A549 (cell line): ENCODE measurements at regions not wholly inside any gene's neighbourhood (a gene's known extent, or its start where the extent isn't known, plus 50 kb on each side); places are given as distances from the start of the nearest gene placed in this dataset.
"Not testable (repeated sequence)": the region's sequence is repeated elsewhere in the genome, so short reads cannot be mapped to it uniquely, and the experiment has no call there.

ENCODE experiments used
- ATAC-seq, 2 experiments: fragments of 200-7000 bp in 1 of 2; fragments of >200 bp in 1 of 2; cut with Nextera tagmentation in 1 of 2; cut with Tn5 transposase in 1 of 2; 3 replicates each; pipeline versions ENCODE4 v1.8.0 to v1.9.1; 2018 to 2020; ENCODE audit warnings: mild to moderate bottlenecking in 1 of 2, moderate library complexity in 1 of 2
- CTCF ChIA-PET: fragments of 300-600 bp; sonication (Branson Sonifier 250); formaldehyde crosslinking; extraction: SDS; loops from one replicate; lab custom pipeline; 2021; ENCODE audit warnings: antibody characterized with exemption, inconsistent platforms; lab: Yijun Ruan, JAX
- POLR2A ChIA-PET: fragments of 350-600 bp; formaldehyde crosslinking; extraction: SDS; loops from one replicate; lab custom pipeline; 2021; ENCODE audit warnings: antibody characterized with exemption, inconsistent platforms; lab: Yijun Ruan, JAX
- DNase-seq, 2 experiments: peaks; one replicate each; pipeline versions ENCODE4 v3.0.0 to v3.0.0-alpha.2; 2011 to 2016; ENCODE audit warnings: low read depth in 1 of 2, low spot score in 1 of 2
- FAIRE-seq: peaks from 2 replicates; lab custom pipeline; 2011; peaks lifted over from hg19 to GRCh38; lab: Jason Lieb, UNC
- H3K27ac ChIP-seq, 2 experiments: fragments of >200 bp; sonication (Bioruptor Twin); formaldehyde crosslinking; 3 replicates each; pipeline ENCODE4 v1.5.1; 2016 to 2017
- H3K4me1 ChIP-seq: fragments of >200 bp; sonication (Bioruptor Twin); formaldehyde crosslinking; 3 replicates; pipeline ENCODE4 v1.6.1; 2016
- H3K4me2 ChIP-seq: fragments of >200 bp; sonication (Bioruptor Twin); formaldehyde crosslinking; 3 replicates; pipeline ENCODE4 v1.6.1; 2016
- H3K4me3 ChIP-seq: fragments of >200 bp; sonication (Bioruptor Twin); formaldehyde crosslinking; 3 replicates; pipeline ENCODE4 v1.5.1; 2016
- H3K9me3 ChIP-seq: fragments of >200 bp; sonication (Bioruptor Twin); formaldehyde crosslinking; 3 replicates; pipeline ENCODE4 v1.6.1; 2016
- BHLHE40 ChIP-seq: IDR thresholded peaks from 2 replicates; pipeline ENCODE4 v1.6.1; 2012; ENCODE audit warnings: low read depth, low read length, inconsistent platforms
- CBX2 ChIP-seq: fragments of 200-600 bp; sonication (generic); IDR thresholded peaks from 2 replicates; pipeline ENCODE4 v1.6.1; 2016; ENCODE audit warnings: low read depth, mild to moderate bottlenecking, borderline replicate concordance
- CBX8 ChIP-seq: fragments of 200-600 bp; sonication (generic); IDR thresholded peaks from 2 replicates; pipeline ENCODE4 v1.6.1; 2016
- EHF ChIP-seq: fragments of 250-450 bp; sonication (Bioruptor Pico); IDR thresholded peaks from 2 replicates; pipeline ENCODE4 v1.5.0; 2020; ENCODE audit warnings: mild to moderate bottlenecking
- ESRRA ChIP-seq: fragments of 150-350 bp; IDR thresholded peaks from 2 replicates; pipeline ENCODE4 v1.6.1; 2014; ENCODE audit warnings: mild to moderate bottlenecking, low read length, borderline replicate concordance
- FOSB ChIP-seq: fragments of 250-450 bp; sonication (Bioruptor Pico); IDR thresholded peaks from 2 replicates; pipeline ENCODE4 v1.5.0; 2020; ENCODE audit warnings: mild to moderate bottlenecking, moderate library complexity
- FOSL2 ChIP-seq, 2 experiments: fragments of 450-650 bp in 1 of 2; fragments of >200 bp in 1 of 2; sonication (Bioruptor Twin) in 1 of 2; formaldehyde crosslinking; IDR thresholded peaks; 2 replicates each; pipeline versions ENCODE4 v1.5.0 to v1.6.1; 2016 to 2020; ENCODE audit warnings: mild to moderate bottlenecking in 1 of 2, moderate library complexity in 1 of 2
- HDAC2 ChIP-seq: fragments of 200-600 bp; sonication (generic); IDR thresholded peaks from 2 replicates; pipeline ENCODE4 v1.6.1; 2016
- HOXA7 ChIP-seq: fragments of 250-450 bp; sonication (Bioruptor Pico); IDR thresholded peaks from 2 replicates; pipeline ENCODE4 v1.5.0; 2020; ENCODE audit warnings: mild to moderate bottlenecking, moderate library complexity
- HOXB5 ChIP-seq: fragments of 250-450 bp; sonication (Bioruptor Pico); IDR thresholded peaks from 2 replicates; pipeline ENCODE4 v1.5.0; 2020; ENCODE audit warnings: mild to moderate bottlenecking, moderate library complexity
- JUNB ChIP-seq: fragments of >200 bp; sonication (Bioruptor Twin); formaldehyde crosslinking; IDR thresholded peaks from 2 replicates; pipeline ENCODE4 v1.6.1; 2016
- MAZ ChIP-seq: fragments of 150-350 bp; IDR thresholded peaks from 2 replicates; pipeline ENCODE4 v1.6.1; 2014; ENCODE audit warnings: antibody characterized with exemption, low read depth, low read length, borderline replicate concordance
- MYC ChIP-seq: IDR thresholded peaks from 2 replicates; pipeline ENCODE4 v1.6.1; 2012; ENCODE audit warnings: mild to moderate bottlenecking, inconsistent platforms, low read length, improper control_type of control experiment, borderline replicate concordance
- NPAS2 ChIP-seq: fragments of 250-450 bp; sonication (Bioruptor Pico); IDR thresholded peaks from 2 replicates; pipeline ENCODE4 v1.8.0; 2022; ENCODE audit warnings: mild to moderate bottlenecking, moderate library complexity, borderline replicate concordance
- PHF8 ChIP-seq: fragments of 200-600 bp; sonication (generic); IDR thresholded peaks from 2 replicates; pipeline ENCODE4 v1.6.1; 2016; ENCODE audit warnings: low read depth, mild to moderate bottlenecking, antibody characterized with exemption, moderate library complexity, borderline replicate concordance
- POLR2A ChIP-seq: IDR thresholded peaks from 2 replicates; pipeline ENCODE4 v1.6.1; 2012; ENCODE audit warnings: mild to moderate bottlenecking, low read length
- RCOR1 ChIP-seq: fragments of 150-350 bp; IDR thresholded peaks from 2 replicates; pipeline ENCODE4 v1.6.1; 2014; ENCODE audit warnings: antibody characterized with exemption, low read length, low read depth
- RNF2 ChIP-seq: fragments of 200-600 bp; sonication (generic); IDR thresholded peaks from 2 replicates; pipeline ENCODE4 v1.6.1; 2016; ENCODE audit warnings: low read depth, mild to moderate bottlenecking, antibody characterized with exemption, moderate library complexity, borderline replicate concordance
- SMC3 ChIP-seq: fragments of >200 bp; sonication (Bioruptor Twin); formaldehyde crosslinking; IDR thresholded peaks from 3 replicates; pipeline ENCODE4 v1.6.1; 2018; ENCODE audit warnings: inconsistent platforms
- SREBF2 ChIP-seq: fragments of 450-650 bp; IDR thresholded peaks from 2 replicates; pipeline ENCODE4 v1.6.1; 2014; ENCODE audit warnings: mild to moderate bottlenecking, moderate library complexity
- TP53 ChIP-seq: fragments of 250-450 bp; sonication (Bioruptor Pico); IDR thresholded peaks from 2 replicates; pipeline ENCODE4 v1.5.0; 2021; ENCODE audit warnings: mild to moderate bottlenecking, moderate library complexity
- ZC3H11A ChIP-seq: fragments of 450-650 bp; IDR thresholded peaks from 2 replicates; pipeline ENCODE4 v1.6.1; 2014; ENCODE audit warnings: antibody characterized with exemption, mild to moderate bottlenecking
- ZFP36 ChIP-seq: fragments of 450-650 bp; IDR thresholded peaks from 2 replicates; pipeline ENCODE4 v1.6.1; 2014; ENCODE audit warnings: borderline replicate concordance; ENCODE audit not compliant: partially characterized antibody
- WGBS: methylation state at CpG from one replicate; pipeline ENCODE4 v1.1.6; 2017; ENCODE audit errors: missing lambda C conversion rate; 5-methylcytosine and 5-hydroxymethylcytosine counted together
- TF ChIP-seq, protein P1 (sequence below): fragments of >200 bp; sonication (Bioruptor Twin); formaldehyde crosslinking; IDR thresholded peaks from 2 replicates; pipeline ENCODE4 v1.6.1; 2016
- TF ChIP-seq, protein P2 (sequence below): IDR thresholded peaks from 2 replicates; pipeline ENCODE4 v1.6.1; 2012; ENCODE audit warnings: low read depth, borderline replicate concordance
- TF ChIP-seq, protein P3 (sequence below): fragments of 450-650 bp; IDR thresholded peaks from 2 replicates; pipeline ENCODE4 v1.6.1; 2014; ENCODE audit warnings: antibody characterized with exemption

DNA sequence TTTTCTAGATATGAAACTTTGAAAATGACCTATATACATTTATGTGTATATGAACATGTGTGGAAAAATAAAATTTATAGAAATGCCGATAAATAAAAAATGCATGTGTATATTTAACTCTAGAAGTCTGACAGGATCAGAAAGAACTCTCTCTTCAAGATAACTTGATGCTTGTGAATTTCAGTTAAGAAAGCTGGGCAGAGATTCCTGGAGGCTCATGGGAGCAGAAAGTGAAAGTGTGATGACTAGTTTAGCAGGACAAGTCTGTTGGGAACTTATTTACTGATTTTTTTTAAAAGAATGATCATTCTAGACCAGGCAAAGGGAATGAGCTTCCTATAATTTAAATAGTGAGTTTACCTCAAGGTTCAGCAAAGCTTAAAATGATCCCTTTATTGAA is 81.5 kb upstream of the KCNAB1 start:
- Histone ChIP-seq H3K27ac (no peak overlapping the region), H3K9me3 (no peaks in the 10 kb centered on the region), H3K4me1 (no peaks in the 10 kb centered on the region), H3K4me2 (no peak overlapping the region), H3K4me3 (no peak overlapping the region)
- no peak for ATAC-seq
- ChIA-PET CTCF (interaction anchor here (1.0 kb wide), 1 partner anchor 9 kb away, joined by 3 read pairs; no protein-coding TSS in a partner anchor), POLR2A (no interaction called here)
- TF ChIP-seq HDAC2 (no peak), ZFP36 (no peak), FOSB (no peak), JUNB (no peak), TP53 (no peak), PHF8 (no peak), NPAS2 (CRISPR knock-in tag) (no peak), RCOR1 (no peak), POLR2A (no peak)
- TF ChIP-seq, protein P1, sequence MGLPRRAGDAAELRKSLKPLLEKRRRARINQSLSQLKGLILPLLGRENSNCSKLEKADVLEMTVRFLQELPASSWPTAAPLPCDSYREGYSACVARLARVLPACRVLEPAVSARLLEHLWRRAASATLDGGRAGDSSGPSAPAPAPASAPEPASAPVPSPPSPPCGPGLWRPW: no peak
- FAIRE-seq: no peak
- no peak for DNase-seq
- 58% methylated on average over 1 of the region's 1 CpG for whole genome bisulfite sequencing

DNA sequence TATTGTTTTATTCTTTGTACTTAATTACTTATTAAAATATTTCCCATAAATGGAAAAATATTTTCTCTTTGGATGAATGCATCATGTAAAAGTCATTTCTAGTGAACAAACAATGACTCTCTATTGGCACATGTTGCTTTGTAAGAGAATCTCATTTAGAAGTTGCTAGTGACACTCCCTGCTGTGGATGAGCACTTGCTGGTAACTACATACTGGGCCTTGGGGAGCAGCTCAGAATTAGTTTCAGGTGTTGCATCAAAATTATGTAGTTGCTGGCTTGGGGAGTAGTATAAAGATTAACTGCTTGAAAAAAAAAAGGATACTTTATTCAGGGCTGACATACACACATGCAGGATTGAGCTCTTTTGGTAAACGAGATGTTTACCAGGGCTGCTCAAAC is 80.3 kb upstream of the KCNAB1 start:
- CTCF ChIA-PET: no interaction called here
- POLR2A ChIA-PET: interaction anchor here (0.7 kb wide), 1 partner anchor 795 kb away, joined by 4 read pairs; no protein-coding TSS in a partner anchor
- FAIRE-seq: peak; percentile 46

DNA sequence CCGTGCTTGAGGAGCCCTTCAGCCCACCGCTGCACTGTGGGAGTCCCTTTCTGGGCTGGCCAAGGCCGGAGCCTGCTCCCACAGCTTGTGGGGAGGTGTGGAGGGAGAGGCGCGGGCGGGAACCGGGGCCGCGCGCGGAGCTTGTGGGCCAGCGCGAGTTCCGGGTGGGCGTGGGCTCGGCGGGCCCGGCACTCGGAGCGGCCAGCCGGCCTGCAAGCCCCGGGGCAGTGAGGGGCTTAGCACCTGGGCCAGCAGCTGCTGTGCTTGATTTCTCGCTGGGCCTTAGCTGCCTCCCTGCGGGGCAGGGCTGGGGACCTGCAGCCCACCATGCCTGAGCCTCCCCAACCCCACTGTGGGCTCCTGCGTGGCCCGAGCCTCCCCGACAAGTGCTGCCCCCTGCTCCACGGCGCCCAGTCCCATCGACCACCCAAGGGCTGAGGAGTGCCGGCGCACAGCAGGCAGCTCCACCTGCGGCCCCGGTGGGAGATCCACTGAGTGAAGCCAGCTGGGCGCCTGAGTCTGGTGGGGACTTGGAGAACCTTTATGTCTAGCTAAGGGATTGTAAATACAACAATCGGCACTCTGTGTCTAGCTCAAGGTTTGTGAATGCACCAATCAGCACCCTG is 79.0 kb upstream of the KCNAB1 start:
- DNase-seq, ATAC-seq, H3K4me2 ChIP-seq, POLR2A ChIA-PET, H3K27ac ChIP-seq, H3K4me1 ChIP-seq, H3K4me3 ChIP-seq, FAIRE-seq, H3K9me3 ChIP-seq: not testable (repeated sequence)
- CTCF ChIA-PET: interaction anchor here (0.9 to 3.4 kb wide), 4 partner anchors 12 to 468 kb away, joined by 3 to 14 read pairs (median 7); no protein-coding TSS in a partner anchor
- 93% methylated on average over 15 of the region's 36 CpGs for WGBS

More for the DNA sequence above, 80.3 kb upstream of the KCNAB1 start:
- ATAC-seq (no peak), DNase-seq (no peak)
- H3K4me2 ChIP-seq: no peak overlapping the region
- H3K9me3 ChIP-seq: no peaks in the 10 kb centered on the region
- H3K27ac ChIP-seq: no peak overlapping the region
- TF ChIP-seq, protein P2, sequence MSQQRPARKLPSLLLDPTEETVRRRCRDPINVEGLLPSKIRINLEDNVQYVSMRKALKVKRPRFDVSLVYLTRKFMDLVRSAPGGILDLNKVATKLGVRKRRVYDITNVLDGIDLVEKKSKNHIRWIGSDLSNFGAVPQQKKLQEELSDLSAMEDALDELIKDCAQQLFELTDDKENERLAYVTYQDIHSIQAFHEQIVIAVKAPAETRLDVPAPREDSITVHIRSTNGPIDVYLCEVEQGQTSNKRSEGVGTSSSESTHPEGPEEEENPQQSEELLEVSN: no peak
- TF ChIP-seq EHF (CRISPR knock-in tag) (no peak), MYC (no peak), ZC3H11A (no peak), ESRRA (no peak), POLR2A (no peak), FOSL2 (IDR thresholded peaks at IDR 0.05) (no peak), FOSL2 (CRISPR knock-in tag; IDR thresholded peaks at IDR 0.05) (no peak), SREBF2 (no peak), CBX8 (no peak), BHLHE40 (no peak), HOXA7 (CRISPR knock-in tag) (no peak), SMC3 (no peak), MAZ (no peak), RCOR1 (no peak), ZFP36 (no peak), CBX2 (no peak), RNF2 (no peak), HOXB5 (CRISPR knock-in tag) (no peak)
- TF ChIP-seq, protein P3, sequence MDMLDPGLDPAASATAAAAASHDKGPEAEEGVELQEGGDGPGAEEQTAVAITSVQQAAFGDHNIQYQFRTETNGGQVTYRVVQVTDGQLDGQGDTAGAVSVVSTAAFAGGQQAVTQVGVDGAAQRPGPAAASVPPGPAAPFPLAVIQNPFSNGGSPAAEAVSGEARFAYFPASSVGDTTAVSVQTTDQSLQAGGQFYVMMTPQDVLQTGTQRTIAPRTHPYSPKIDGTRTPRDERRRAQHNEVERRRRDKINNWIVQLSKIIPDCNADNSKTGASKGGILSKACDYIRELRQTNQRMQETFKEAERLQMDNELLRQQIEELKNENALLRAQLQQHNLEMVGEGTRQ: no peak
- H3K4me1 ChIP-seq: no peaks in the 10 kb centered on the region
- H3K4me3 ChIP-seq: no peak overlapping the region
- 45% methylated on average over 1 of the region's 1 CpG for WGBS

DNA sequence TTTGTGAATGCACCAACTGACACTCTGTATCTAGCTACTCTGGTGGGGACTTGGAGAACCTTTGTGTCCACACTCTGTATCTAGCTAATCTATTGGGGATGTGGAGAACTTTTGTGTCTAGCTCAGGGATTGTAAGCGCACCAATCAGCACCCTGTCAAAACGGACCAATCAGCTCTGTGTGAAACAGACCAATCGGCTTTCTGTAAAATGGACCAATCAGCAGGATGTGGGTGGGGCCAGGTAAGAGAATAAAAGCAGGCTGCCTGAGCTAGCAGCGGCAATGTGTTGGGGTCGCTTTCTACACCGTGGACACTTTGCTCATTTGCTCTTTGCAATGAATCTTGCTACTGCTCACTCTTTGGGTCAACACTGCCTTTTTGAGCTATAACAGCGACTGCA is 78.5 kb upstream of the KCNAB1 start:
- CTCF ChIA-PET: interaction anchor here (0.9 to 3.4 kb wide), 4 partner anchors 12 to 467 kb away, joined by 3 to 14 read pairs (median 10); no protein-coding TSS in a partner anchor
- H3K4me2 ChIP-seq, ATAC-seq, H3K9me3 ChIP-seq, DNase-seq, H3K4me3 ChIP-seq, FAIRE-seq, POLR2A ChIA-PET, H3K4me1 ChIP-seq, H3K27ac ChIP-seq: not testable (repeated sequence)
- 63% methylated on average over 7 of the region's 7 CpGs for WGBS
